Adrenal gland (tissue), 5 donors: ENCODE measurements at regions not wholly inside any gene's neighbourhood (a gene's known extent, or its start where the extent isn't known, plus 50 kb on each side); places are given as distances from the start of the nearest gene placed in this dataset.

Experiments
- POLR2A ChIP-seq, 2 donors: fragments of 450-650 bp; IDR thresholded peaks; one replicate each; pipeline ENCODE4 v1.6.1; 2017; ENCODE audit warnings: antibody characterized with exemption in 2 of 2, mild to moderate bottlenecking in 2 of 2, moderate library complexity in 1 of 2
- TF ChIP-seq, protein P1 (sequence below), 6 experiments: fragments of 450-650 bp in 4 of 6; fragments of 200-600 bp in 2 of 6; sonication (generic) in 1 of 6; IDR thresholded peaks; 1 replicate in 5 of 6; 2 replicates in 1 of 6; pipeline versions ENCODE4 v1.5.1 to v1.8.0; 2016 to 2021; ENCODE audit warnings: antibody characterized with exemption in 6 of 6, mild to moderate bottlenecking in 2 of 6, moderate library complexity in 1 of 6
- donor health status: DM: no; HTN: no; CAD: no.

DNA sequence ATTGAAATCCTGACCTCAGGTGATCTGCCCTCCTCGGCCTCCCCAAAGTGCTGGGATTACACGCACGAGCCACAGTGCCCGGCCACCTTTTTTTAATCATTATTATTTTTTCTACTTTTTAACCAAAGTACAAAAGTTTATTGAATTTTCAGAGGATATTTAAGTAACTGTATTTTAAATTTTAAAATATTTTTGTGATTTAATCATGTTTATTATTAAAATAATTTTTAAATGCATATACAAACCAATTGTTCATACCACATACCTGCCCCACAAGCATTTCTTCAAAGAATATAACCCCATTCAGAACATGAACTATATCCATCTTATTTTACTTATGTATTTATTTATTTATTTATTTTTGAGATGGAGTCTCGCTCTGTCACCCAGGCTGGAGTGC is 163.6 kb upstream of the MAP2 start:
- no peak for TF ChIP-seq POLR2A (IDR thresholded peaks at IDR 0.05)
- TF ChIP-seq, protein P1, sequence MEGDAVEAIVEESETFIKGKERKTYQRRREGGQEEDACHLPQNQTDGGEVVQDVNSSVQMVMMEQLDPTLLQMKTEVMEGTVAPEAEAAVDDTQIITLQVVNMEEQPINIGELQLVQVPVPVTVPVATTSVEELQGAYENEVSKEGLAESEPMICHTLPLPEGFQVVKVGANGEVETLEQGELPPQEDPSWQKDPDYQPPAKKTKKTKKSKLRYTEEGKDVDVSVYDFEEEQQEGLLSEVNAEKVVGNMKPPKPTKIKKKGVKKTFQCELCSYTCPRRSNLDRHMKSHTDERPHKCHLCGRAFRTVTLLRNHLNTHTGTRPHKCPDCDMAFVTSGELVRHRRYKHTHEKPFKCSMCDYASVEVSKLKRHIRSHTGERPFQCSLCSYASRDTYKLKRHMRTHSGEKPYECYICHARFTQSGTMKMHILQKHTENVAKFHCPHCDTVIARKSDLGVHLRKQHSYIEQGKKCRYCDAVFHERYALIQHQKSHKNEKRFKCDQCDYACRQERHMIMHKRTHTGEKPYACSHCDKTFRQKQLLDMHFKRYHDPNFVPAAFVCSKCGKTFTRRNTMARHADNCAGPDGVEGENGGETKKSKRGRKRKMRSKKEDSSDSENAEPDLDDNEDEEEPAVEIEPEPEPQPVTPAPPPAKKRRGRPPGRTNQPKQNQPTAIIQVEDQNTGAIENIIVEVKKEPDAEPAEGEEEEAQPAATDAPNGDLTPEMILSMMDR (IDR thresholded peaks at IDR 0.05), result no peak
